OCI-LY7 (cell line): ENCODE measurements at regions not wholly inside any gene's neighbourhood (a gene's known extent, or its start where the extent isn't known, plus 50 kb on each side); places are given as distances from the start of the nearest gene placed in this dataset.

ENCODE experiments used
- BruUV-seq: library from RNA; stranded (reverse); fragments of 400-500 nt; replicated peaks from 2 replicates; lab custom pipeline; 2021; lab: Mats Ljungman, UMichigan
- CTCF ChIA-PET: fragments of 300-600 bp; sonication (Branson Sonifier 250); formaldehyde crosslinking; loops from one replicate; lab custom pipeline; 2022; ENCODE audit warnings: antibody characterized with exemption; ENCODE audit not compliant: unreplicated experiment; lab: Charles Lee
- POLR2A ChIA-PET: fragments of 300-600 bp; sonication (Branson Sonifier 250); formaldehyde crosslinking; loops from one replicate; lab custom pipeline; 2022; ENCODE audit warnings: antibody characterized with exemption; lab: Charles Lee
- DNase-seq: peaks from one replicate; pipeline ENCODE4 v3.0.0-alpha.2; 2015; ENCODE audit warnings: low spot score
- H2AFZ ChIP-seq: fragments of 200-600 bp; sonication (generic), shearing (Covaris generic); 2 replicates; pipeline ENCODE4 v1.6.1; 2014; ENCODE audit warnings: mild to moderate bottlenecking, antibody characterized with exemption, low read length, moderate library complexity
- H3K27ac ChIP-seq: fragments of 200-600 bp; sonication (generic); 2 replicates; pipeline ENCODE4 v1.5.1; 2014; ENCODE audit warnings: mixed run types, low read depth, mild to moderate bottlenecking, moderate library complexity, low read length, inconsistent platforms; ENCODE audit not compliant: poor library complexity, severe bottlenecking
- H3K36me3 ChIP-seq: fragments of 200-600 bp; sonication (generic); 2 replicates; pipeline ENCODE4 v1.6.1; 2014; ENCODE audit warnings: mild to moderate bottlenecking, antibody characterized with exemption, low read length, moderate library complexity, mixed read lengths; ENCODE audit not compliant: insufficient read depth
- H3K4me1 ChIP-seq: fragments of 200-600 bp; sonication (generic); 2 replicates; pipeline ENCODE4 v1.5.1; 2014; ENCODE audit warnings: mild to moderate bottlenecking, low read length; ENCODE audit not compliant: insufficient read depth, poor library complexity, severe bottlenecking
- H3K4me2 ChIP-seq: fragments of 200-600 bp; sonication (generic); 2 replicates; pipeline ENCODE4 v1.6.1; 2014; ENCODE audit warnings: mild to moderate bottlenecking, low read length
- H3K4me3 ChIP-seq: fragments of 200-600 bp; sonication (generic); 2 replicates; pipeline ENCODE4 v1.5.1; 2014; ENCODE audit warnings: mild to moderate bottlenecking, low read depth, low read length; ENCODE audit not compliant: poor library complexity, severe bottlenecking
- H3K79me2 ChIP-seq: fragments of 200-600 bp; sonication (generic); 2 replicates; pipeline ENCODE4 v1.6.1; 2016; ENCODE audit warnings: low read depth, mild to moderate bottlenecking, low read length, moderate library complexity, mixed read lengths; ENCODE audit not compliant: insufficient read depth
- H3K9me2 ChIP-seq: fragments of 200-600 bp; sonication (generic); 2 replicates; pipeline ENCODE4 v1.6.1; 2016; ENCODE audit warnings: mild to moderate bottlenecking, low read length, mixed read lengths; ENCODE audit not compliant: insufficient read depth
- H3K9me3 ChIP-seq: fragments of 200-600 bp; sonication (generic); 2 replicates; pipeline ENCODE4 v1.6.1; 2014; ENCODE audit warnings: mild to moderate bottlenecking, mixed run types, low read length, mixed read lengths
- H4K20me1 ChIP-seq: fragments of 200-600 bp; sonication (generic); 2 replicates; pipeline ENCODE4 v1.6.1; 2014; ENCODE audit warnings: mild to moderate bottlenecking, antibody characterized with exemption, low read length, moderate library complexity, mixed read lengths; ENCODE audit not compliant: insufficient read depth
- CTCF ChIP-seq: fragments of 200-600 bp; sonication (generic); conservative IDR thresholded peaks from 2 replicates; pipeline ENCODE4 v1.5.1; 2014; ENCODE audit warnings: mild to moderate bottlenecking, antibody characterized with exemption, low read length, moderate library complexity, mixed read lengths
- EZH2phosphoT487 ChIP-seq: fragments of 200-600 bp; sonication (generic); IDR thresholded peaks from 2 replicates; pipeline ENCODE4 v1.6.1; 2018; ENCODE audit warnings: low read depth, borderline replicate concordance, mild to moderate bottlenecking, mixed run types, antibody characterized with exemption, low read length, moderate library complexity, mixed read lengths
- intact Hi-C: fragments of 100-400 bp; cut with micrococcal nuclease; formaldehyde crosslinking; loops from one replicate; pipeline ENCODE4 v1.10.0; 2022; ENCODE audit not compliant: unreplicated experiment

GRCh38 chr2:234671716-234672115 is 174.8 kb upstream of the ARL4C start:
- no TSS peak for BruUV-seq
- no peak for DNase-seq
- CTCF ChIA-PET = interaction anchor here (0.6 kb wide), 1 partner anchor 69 kb away, joined by 3 read pairs; no protein-coding TSS in a partner anchor
- TF ChIP-seq EZH2phosphoT487 (no peak), CTCF (no peak)
- no peak overlapping the region for H3K4me3 ChIP-seq
- POLR2A ChIA-PET = no interaction called here
- H3K79me2 ChIP-seq = no peaks in the 10 kb centered on the region
- H3K4me1 ChIP-seq = no peaks in the 10 kb centered on the region
- H4K20me1 ChIP-seq = no peaks in the 10 kb centered on the region
- H3K9me2 ChIP-seq = no peaks in the 10 kb centered on the region
- H3K36me3 ChIP-seq = no peaks in the 10 kb centered on the region
- H3K4me2 ChIP-seq = no peak overlapping the region
- H3K27ac ChIP-seq = no peak overlapping the region
- intact Hi-C loops = no loop called here
- H2AFZ ChIP-seq = no peak overlapping the region
- H3K9me3 ChIP-seq = no peaks in the 10 kb centered on the region

- intact Hi-C loops = no loop called here
- no TSS peak for BruUV-seq
- DNase-seq = no peak
- Histone ChIP-seq H3K36me3 (no peaks in the 10 kb centered on the region), H3K79me2 (no peaks in the 10 kb centered on the region), H3K4me1 (no peaks in the 10 kb centered on the region), H3K9me3 (no peaks in the 10 kb centered on the region), H3K4me2 (no peak overlapping the region), H4K20me1 (no peaks in the 10 kb centered on the region), H2AFZ (no peak overlapping the region), H3K4me3 (no peak overlapping the region), H3K9me2 (no peaks in the 10 kb centered on the region), H3K27ac (no peak overlapping the region)
- ChIA-PET POLR2A (no interaction called here), CTCF (interaction anchor here (0.6 kb wide), 1 partner anchor 69 kb away, joined by 3 read pairs; no protein-coding TSS in a partner anchor)
- TF ChIP-seq CTCF (no peak), EZH2phosphoT487 (no peak)
Observed at GRCh38 chr2:234671231-234671630, 174.3 kb upstream of the ARL4C start.

GRCh38 chr2:234670806-234671205 is 173.9 kb upstream of the ARL4C start:
- Histone ChIP-seq H3K79me2 (no peaks in the 10 kb centered on the region), H3K4me3 (no peak overlapping the region), H3K36me3 (no peaks in the 10 kb centered on the region), H3K9me3 (no peaks in the 10 kb centered on the region), H3K4me2 (no peak overlapping the region), H3K4me1 (no peaks in the 10 kb centered on the region), H3K27ac (no peak overlapping the region), H4K20me1 (no peaks in the 10 kb centered on the region), H3K9me2 (no peaks in the 10 kb centered on the region), H2AFZ (no peak overlapping the region)
- ChIA-PET CTCF (no interaction called here), POLR2A (no interaction called here)
- TF ChIP-seq EZH2phosphoT487 (no peak), CTCF (no peak)
- BruUV-seq = no TSS peak
- intact Hi-C loops = no loop called here
- DNase-seq = no peak
